SK-N-SH (cell line): ENCODE measurements at regions not wholly inside any gene's neighbourhood (a gene's known extent, or its start where the extent isn't known, plus 50 kb on each side); places are given as distances from the start of the nearest gene placed in this dataset.

Experiments
- CTCF ChIA-PET: fragments of 300-600, 350-600 bp; formaldehyde crosslinking; extraction: SDS; loops from one replicate; lab custom pipeline; 2021; lab: Yijun Ruan, JAX
- POLR2A ChIA-PET: fragments of 350-600 bp; sonication (Branson Sonifier 250); formaldehyde crosslinking; extraction: SDS; loops from one replicate; lab custom pipeline; 2020; ENCODE audit warnings: antibody characterized with exemption, inconsistent platforms; lab: Yijun Ruan, JAX
- DNase-seq: peaks from one replicate; pipeline ENCODE4 v3.0.0; 2012
- H2AFZ ChIP-seq: fragments of 200-600 bp; sonication (generic); 2 replicates; pipeline ENCODE4 v1.8.1; 2016; ENCODE audit warnings: antibody characterized with exemption, mild to moderate bottlenecking, low read depth
- H3F3A ChIP-seq: fragments of 200-600 bp; sonication (generic); replicated peaks from 2 replicates; pipeline ENCODE3; 2016; ENCODE audit warnings: antibody characterized with exemption, mild to moderate bottlenecking; ENCODE audit not compliant: insufficient read depth
- H3K27ac ChIP-seq, 2 experiments: fragments of 200-500 bp in 1 of 2; fragments of 200-600 bp in 1 of 2; sonication (Bioruptor generic) in 1 of 2; sonication (generic), shearing (Covaris generic) in 1 of 2; 2 replicates each; pipeline versions ENCODE4 v1.5.1 to v1.6.1; 2014 to 2016; ENCODE audit warnings: low read depth in 2 of 2, inconsistent platforms in 1 of 2, low read length in 1 of 2, mild to moderate bottlenecking in 1 of 2, mixed read lengths in 1 of 2
- H3K27me3 ChIP-seq: fragments of 200-600 bp; sonication (generic), shearing (Covaris generic); 2 replicates; pipeline ENCODE4 v1.6.1; 2016; ENCODE audit warnings: mixed run types; ENCODE audit not compliant: insufficient read depth
- H3K36me3 ChIP-seq, 2 experiments: fragments of 200-500 bp in 1 of 2; fragments of 200-600 bp in 1 of 2; sonication (Bioruptor generic) in 1 of 2; sonication (generic) in 1 of 2; replicated peaks in 1 of 2; 2 replicates each; pipeline versions ENCODE3 to v1.5.1; 2014 to 2016; ENCODE audit warnings: low read length in 1 of 2, mild to moderate bottlenecking in 1 of 2; ENCODE audit not compliant: insufficient read depth in 2 of 2, control insufficient read depth in 1 of 2
- H3K4me1 ChIP-seq, 2 experiments: fragments of 200-500 bp in 1 of 2; fragments of 200-600 bp in 1 of 2; sonication (Bioruptor generic) in 1 of 2; sonication (generic), shearing (Covaris generic) in 1 of 2; 2 replicates each; pipeline versions ENCODE4 v1.5.1 to v1.6.1; 2014 to 2016; ENCODE audit warnings: low read depth in 1 of 2, low read length in 1 of 2, mixed run types in 1 of 2; ENCODE audit not compliant: insufficient read depth in 2 of 2, control insufficient read depth in 1 of 2
- H3K4me2 ChIP-seq: fragments of 200-600 bp; sonication (generic), shearing (Covaris generic); 2 replicates; pipeline ENCODE4 v1.6.1; 2017; ENCODE audit warnings: mixed run types
- H3K4me3 ChIP-seq, 2 experiments: fragments of 200-500 bp in 1 of 2; fragments of 200-600 bp in 1 of 2; sonication (Bioruptor generic) in 1 of 2; sonication (generic), shearing (Covaris generic) in 1 of 2; 2 replicates each; pipeline versions ENCODE4 v1.5.1 to v1.8.1; 2014 to 2016; ENCODE audit warnings: low read depth in 2 of 2, inconsistent platforms in 1 of 2, low read length in 1 of 2, mild to moderate bottlenecking in 1 of 2, mixed read lengths in 1 of 2, moderate library complexity in 1 of 2
- H3K79me2 ChIP-seq: fragments of 200-600 bp; sonication (generic); 2 replicates; pipeline ENCODE4 v1.8.1; 2017; ENCODE audit warnings: mild to moderate bottlenecking; ENCODE audit not compliant: insufficient read depth
- H3K9ac ChIP-seq: fragments of 200-600 bp; sonication (generic); 2 replicates; pipeline ENCODE4 v1.6.1; 2017; ENCODE audit warnings: mixed run types
- H3K9me2 ChIP-seq: fragments of 200-600 bp; sonication (generic); 2 replicates; pipeline ENCODE4 v1.6.1; 2017; ENCODE audit warnings: mixed run types
- H3K9me3 ChIP-seq: fragments of 200-600 bp; sonication (generic); 2 replicates; pipeline ENCODE4 v1.6.1; 2017; ENCODE audit warnings: mixed run types, mild to moderate bottlenecking, moderate library complexity
- H4K20me1 ChIP-seq: fragments of 200-600 bp; sonication (generic); 2 replicates; pipeline ENCODE4 v1.6.1; 2017; ENCODE audit warnings: mild to moderate bottlenecking, mixed run types; ENCODE audit not compliant: insufficient read depth
- FOXJ3 ChIP-seq: sonication (generic); formaldehyde crosslinking; IDR thresholded peaks from 2 replicates; pipeline ENCODE4 v1.5.1; 2020; ENCODE audit warnings: mild to moderate bottlenecking, missing genetic modification reagents
- FOXM1 ChIP-seq: IDR thresholded peaks from 2 replicates; pipeline ENCODE4 v1.4.0; 2012; ENCODE audit warnings: low read depth, mild to moderate bottlenecking
- GATA2 ChIP-seq: sonication (generic); formaldehyde crosslinking; IDR thresholded peaks from 2 replicates; pipeline ENCODE4 v1.5.0; 2020; ENCODE audit warnings: mild to moderate bottlenecking, missing genetic modification reagents
- MEF2A ChIP-seq: IDR thresholded peaks from 2 replicates; pipeline ENCODE4 v1.4.0; 2012; ENCODE audit warnings: low read depth, borderline replicate concordance
- NRF1 ChIP-seq: IDR thresholded peaks from 2 replicates; pipeline ENCODE4 v1.6.1; 2012; ENCODE audit warnings: low read depth, mild to moderate bottlenecking, low read length
- POLR2AphosphoS5 ChIP-seq: IDR thresholded peaks from 2 replicates; pipeline ENCODE4 v1.6.1; 2012; ENCODE audit warnings: low read depth, low read length
- RCOR1 ChIP-seq: fragments of 150-350 bp; IDR thresholded peaks from 2 replicates; pipeline ENCODE4 v1.6.1; 2017; ENCODE audit warnings: antibody characterized with exemption, low read length
- RFX5 ChIP-seq: IDR thresholded peaks from 2 replicates; pipeline ENCODE4 v1.6.1; 2012; ENCODE audit warnings: mild to moderate bottlenecking, improper control_type of control experiment, low read length
- RXRA ChIP-seq: IDR thresholded peaks from 2 replicates; pipeline ENCODE4 v1.4.0; 2012; ENCODE audit warnings: low read depth, mild to moderate bottlenecking, borderline replicate concordance
- WGBS: methylation state at CpG from one replicate; pipeline ENCODE4 v1.1.6; 2017; ENCODE audit warnings: low lambda C conversion rate; 5-methylcytosine and 5-hydroxymethylcytosine counted together
- TF ChIP-seq, protein P1 (sequence below): fragments of 200-600 bp; sonication (generic); IDR thresholded peaks from 2 replicates; pipeline ENCODE4 v1.6.1; 2017; ENCODE audit warnings: antibody characterized with exemption, mild to moderate bottlenecking, moderate library complexity
- TF ChIP-seq, protein P2 (sequence below): IDR thresholded peaks from 2 replicates; pipeline ENCODE4 v1.4.0; 2012; ENCODE audit warnings: low read depth, borderline replicate concordance

DNA sequence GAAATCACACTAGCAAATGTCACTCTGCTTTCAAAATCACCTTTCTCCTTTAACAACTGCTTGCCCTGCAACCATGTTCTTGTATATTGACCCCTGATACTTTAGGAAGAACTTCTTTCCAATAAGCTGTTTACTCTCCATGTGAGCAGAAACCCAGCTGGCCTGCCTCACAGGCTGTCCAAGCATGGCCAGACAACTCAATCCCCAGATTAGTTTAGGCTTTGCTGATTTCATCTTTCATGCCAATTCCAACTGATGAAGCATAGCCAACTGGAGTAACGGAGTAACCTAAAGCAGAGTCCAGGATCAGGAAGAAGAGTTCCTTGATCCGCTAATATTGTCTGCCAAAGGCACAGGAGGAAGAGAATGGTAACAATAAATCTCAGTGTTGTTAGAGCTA, 56.7 kb upstream of the HTR1A start:
- Histone ChIP-seq H3K4me2 (no peak overlapping the region), H3K36me3 (no peaks in the 10 kb centered on the region), H3K27ac (no peak overlapping the region), H3F3A (no peaks in the 10 kb centered on the region), H3K79me2 (no peaks in the 10 kb centered on the region), H3K9me2 (no peaks in the 10 kb centered on the region), H4K20me1 (no peaks in the 10 kb centered on the region), H3K9ac (no peak overlapping the region), H2AFZ (no peak overlapping the region), H3K4me1 (no peaks in the 10 kb centered on the region), H3K9me3 (no peaks in the 10 kb centered on the region)
- ChIA-PET CTCF (interaction anchor here (0.6 kb wide), 1 partner anchor 56 kb away, joined by 3 read pairs; no protein-coding TSS in a partner anchor), POLR2A (no interaction called here)
- DNase-seq: no peak
- TF ChIP-seq FOXM1: no peak
- no peak for TF ChIP-seq FOXJ3
- TF ChIP-seq, protein P1, sequence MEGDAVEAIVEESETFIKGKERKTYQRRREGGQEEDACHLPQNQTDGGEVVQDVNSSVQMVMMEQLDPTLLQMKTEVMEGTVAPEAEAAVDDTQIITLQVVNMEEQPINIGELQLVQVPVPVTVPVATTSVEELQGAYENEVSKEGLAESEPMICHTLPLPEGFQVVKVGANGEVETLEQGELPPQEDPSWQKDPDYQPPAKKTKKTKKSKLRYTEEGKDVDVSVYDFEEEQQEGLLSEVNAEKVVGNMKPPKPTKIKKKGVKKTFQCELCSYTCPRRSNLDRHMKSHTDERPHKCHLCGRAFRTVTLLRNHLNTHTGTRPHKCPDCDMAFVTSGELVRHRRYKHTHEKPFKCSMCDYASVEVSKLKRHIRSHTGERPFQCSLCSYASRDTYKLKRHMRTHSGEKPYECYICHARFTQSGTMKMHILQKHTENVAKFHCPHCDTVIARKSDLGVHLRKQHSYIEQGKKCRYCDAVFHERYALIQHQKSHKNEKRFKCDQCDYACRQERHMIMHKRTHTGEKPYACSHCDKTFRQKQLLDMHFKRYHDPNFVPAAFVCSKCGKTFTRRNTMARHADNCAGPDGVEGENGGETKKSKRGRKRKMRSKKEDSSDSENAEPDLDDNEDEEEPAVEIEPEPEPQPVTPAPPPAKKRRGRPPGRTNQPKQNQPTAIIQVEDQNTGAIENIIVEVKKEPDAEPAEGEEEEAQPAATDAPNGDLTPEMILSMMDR: no peak
- no peak for TF ChIP-seq GATA2 (CRISPR knock-in tag)
- TF ChIP-seq POLR2AphosphoS5: no peak
- no peak for TF ChIP-seq NRF1
- no peak for TF ChIP-seq RXRA
- TF ChIP-seq, all 33 proteins: peak for 0
- 4% methylated on average over 2 of the region's 2 CpGs for WGBS
- Histone ChIP-seq H3K4me3 (no peak overlapping the region), H3K27me3 (no peaks in the 10 kb centered on the region)

DNA sequence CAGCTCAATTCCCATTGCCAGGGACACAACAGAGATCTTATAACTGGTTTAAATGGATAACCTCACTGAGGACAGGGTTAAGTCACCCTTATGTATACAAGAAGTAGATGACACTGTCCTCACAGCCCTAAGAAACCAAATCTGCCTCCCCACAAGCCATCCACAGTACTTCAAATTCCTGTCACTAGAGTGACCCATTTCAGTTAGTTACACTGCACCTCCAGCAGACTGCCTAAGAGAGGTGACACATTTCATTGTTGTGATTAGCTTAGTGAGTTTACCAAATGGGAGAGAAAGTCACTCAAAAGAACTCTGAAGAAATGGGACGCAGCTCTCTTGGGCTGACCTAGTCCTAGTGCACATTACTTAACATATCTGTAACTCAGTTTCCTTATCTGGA, 53.6 kb upstream of the HTR1A start:
- ChIA-PET POLR2A (no interaction called here), CTCF (no interaction called here)
- H3K9me3 ChIP-seq: no peaks in the 10 kb centered on the region
- H4K20me1 ChIP-seq: no peaks in the 10 kb centered on the region
- H3K4me3 ChIP-seq: no peak overlapping the region
- H3K36me3 ChIP-seq: no peaks in the 10 kb centered on the region
- H3K27ac ChIP-seq: no peak overlapping the region
- no peak for DNase-seq
- no peaks in the 10 kb centered on the region for H3K9me2 ChIP-seq
- WGBS: 0% methylated on average over 1 of the region's 1 CpG
- TF ChIP-seq POLR2AphosphoS5 (no peak), RFX5 (no peak), NRF1 (no peak), GATA2 (CRISPR knock-in tag) (no peak), MEF2A (no peak), RCOR1 (no peak)
- TF ChIP-seq, protein P2, sequence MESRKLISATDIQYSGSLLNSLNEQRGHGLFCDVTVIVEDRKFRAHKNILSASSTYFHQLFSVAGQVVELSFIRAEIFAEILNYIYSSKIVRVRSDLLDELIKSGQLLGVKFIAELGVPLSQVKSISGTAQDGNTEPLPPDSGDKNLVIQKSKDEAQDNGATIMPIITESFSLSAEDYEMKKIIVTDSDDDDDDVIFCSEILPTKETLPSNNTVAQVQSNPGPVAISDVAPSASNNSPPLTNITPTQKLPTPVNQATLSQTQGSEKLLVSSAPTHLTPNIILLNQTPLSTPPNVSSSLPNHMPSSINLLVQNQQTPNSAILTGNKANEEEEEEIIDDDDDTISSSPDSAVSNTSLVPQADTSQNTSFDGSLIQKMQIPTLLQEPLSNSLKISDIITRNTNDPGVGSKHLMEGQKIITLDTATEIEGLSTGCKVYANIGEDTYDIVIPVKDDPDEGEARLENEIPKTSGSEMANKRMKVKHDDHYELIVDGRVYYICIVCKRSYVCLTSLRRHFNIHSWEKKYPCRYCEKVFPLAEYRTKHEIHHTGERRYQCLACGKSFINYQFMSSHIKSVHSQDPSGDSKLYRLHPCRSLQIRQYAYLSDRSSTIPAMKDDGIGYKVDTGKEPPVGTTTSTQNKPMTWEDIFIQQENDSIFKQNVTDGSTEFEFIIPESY: no peak
- no peak overlapping the region for H2AFZ ChIP-seq
- H3K79me2 ChIP-seq: no peaks in the 10 kb centered on the region
- no peaks in the 10 kb centered on the region for H3K4me1 ChIP-seq
- no peak overlapping the region for H3K4me2 ChIP-seq
- no peaks in the 10 kb centered on the region for H3K27me3 ChIP-seq
- no peak overlapping the region for H3K9ac ChIP-seq
- no peaks in the 10 kb centered on the region for H3F3A ChIP-seq
